ENCODE measurements at regions not wholly inside any gene's neighbourhood (a gene's known extent, or its start where the extent isn't known, plus 50 kb on each side); places are given as distances from the start of the nearest gene placed in this dataset.

GRCh38 chr13:24093047-24093446, 67.5 kb upstream of the SPATA13 start:
- H3K36me3 ChIP-seq = no peaks in the 10 kb centered on the region
- H3K27ac ChIP-seq = peak overlapping the region in 2 of 4 donors; percentile 57 to 64
- 64 to 81% methylated on average over 3 of the region's 3 CpGs for WGBS, 2 donors
- H3K4me3 ChIP-seq = no peak overlapping the region
- H3K4me1 ChIP-seq = peaks cover 0 to 18% (median 2%) of the 10 kb centered on the region in 4 donors
- no peaks in the 10 kb centered on the region for H3K27me3 ChIP-seq
- no peaks in the 10 kb centered on the region for H3K9me3 ChIP-seq
- no peak for TF ChIP-seq EP300 (IDR thresholded peaks at IDR 0.05)
- no peak for TF ChIP-seq POLR2A (IDR thresholded peaks at IDR 0.05)
- TF ChIP-seq CTCF (IDR thresholded peaks at IDR 0.05) = no peak
- no peak for DNase-seq (ENCODE audit: low spot score in 2 of 2)

- H3K36me3 ChIP-seq = no peaks in the 10 kb centered on the region
- H3K4me1 ChIP-seq = peaks cover 0 to 16% (median 2%) of the 10 kb centered on the region in 4 donors
- no peaks in the 10 kb centered on the region for H3K9me3 ChIP-seq
- WGBS, 2 donors = 84 to 85% methylated on average over 3 of the region's 3 CpGs
- no peaks in the 10 kb centered on the region for H3K27me3 ChIP-seq
- H3K4me3 ChIP-seq = no peak overlapping the region
- TF ChIP-seq EP300 (IDR thresholded peaks at IDR 0.05) = no peak
- TF ChIP-seq CTCF (IDR thresholded peaks at IDR 0.05) = no peak
- no peak for TF ChIP-seq POLR2A (IDR thresholded peaks at IDR 0.05)
- H3K27ac ChIP-seq = no peak overlapping the region
- no peak for DNase-seq (ENCODE audit: low spot score in 2 of 2)
Measured at GRCh38 chr13:24096659-24097058, 63.9 kb upstream of the SPATA13 start.

- Histone ChIP-seq H3K9me3 (no peaks in the 10 kb centered on the region), H3K4me1 (peaks cover 0 to 12% (median 2%) of the 10 kb centered on the region in 4 donors), H3K4me3 (no peak overlapping the region), H3K36me3 (no peaks in the 10 kb centered on the region), H3K27ac (no peak overlapping the region), H3K27me3 (no peaks in the 10 kb centered on the region)
- no peak for TF ChIP-seq EP300 (IDR thresholded peaks at IDR 0.05)
- TF ChIP-seq CTCF (IDR thresholded peaks at IDR 0.05) = no peak
- TF ChIP-seq POLR2A (IDR thresholded peaks at IDR 0.05) = no peak
- 70 to 76% methylated on average over 4 of the region's 4 CpGs for WGBS, 2 donors
- DNase-seq (ENCODE audit: low spot score in 2 of 2) = no peak
Measured at GRCh38 chr13:24097064-24097463, 63.5 kb upstream of the SPATA13 start.

GRCh38 chr13:24097667-24098066, 62.9 kb upstream of the SPATA13 start:
- peaks cover 0 to 6% (median 0%) of the 10 kb centered on the region in 4 donors for H3K4me1 ChIP-seq
- no peaks in the 10 kb centered on the region for H3K36me3 ChIP-seq
- TF ChIP-seq CTCF (IDR thresholded peaks at IDR 0.05) = no peak
- no peak for TF ChIP-seq POLR2A (IDR thresholded peaks at IDR 0.05)
- no peak for TF ChIP-seq EP300 (IDR thresholded peaks at IDR 0.05)
- H3K27ac ChIP-seq = no peak overlapping the region
- H3K9me3 ChIP-seq = no peaks in the 10 kb centered on the region
- H3K4me3 ChIP-seq = no peak overlapping the region
- 68 to 79% methylated on average over 6 of the region's 6 CpGs for WGBS, 2 donors
- H3K27me3 ChIP-seq = no peaks in the 10 kb centered on the region
- no peak for DNase-seq (ENCODE audit: low spot score in 2 of 2)

GRCh38 chr13:24099490-24099889, 61.0 kb upstream of the SPATA13 start:
- WGBS, 2 donors = 89 to 92% methylated on average over 5 of the region's 5 CpGs
- no peak for DNase-seq (ENCODE audit: low spot score in 2 of 2)
- Histone ChIP-seq H3K4me3 (no peak overlapping the region), H3K27ac (no peak overlapping the region), H3K36me3 (no peaks in the 10 kb centered on the region), H3K27me3 (no peaks in the 10 kb centered on the region), H3K9me3 (no peaks in the 10 kb centered on the region), H3K4me1 (no peaks in the 10 kb centered on the region)
- TF ChIP-seq POLR2A (IDR thresholded peaks at IDR 0.05) (no peak), CTCF (IDR thresholded peaks at IDR 0.05) (no peak), EP300 (IDR thresholded peaks at IDR 0.05) (no peak)
